C4-2B (cell line): ENCODE measurements at regions not wholly inside any gene's neighbourhood (a gene's known extent, or its start where the extent isn't known, plus 50 kb on each side); places are given as distances from the start of the nearest gene placed in this dataset.

Experiments
- CTCF ChIP-seq: fragments of 450-650 bp; conservative IDR thresholded peaks from 2 replicates; pipeline ENCODE4 v1.5.1; 2017; ENCODE audit warnings: mild to moderate bottlenecking
- ZFX ChIP-seq: fragments of 450-650 bp; IDR thresholded peaks from 2 replicates; pipeline ENCODE4 v1.6.1; 2017

GRCh38 chr14:94933486-94933885 lies 163.6 kb upstream of the GSC start:
- TF ChIP-seq CTCF (no peak), ZFX (no peak)
